HG03045 (cell line): ENCODE measurements at regions not wholly inside any gene's neighbourhood (a gene's known extent, or its start where the extent isn't known, plus 50 kb on each side); places are given as distances from the start of the nearest gene placed in this dataset.

Experiments used
- ATAC-seq: cut with Tn5 transposase; IDR thresholded peaks from one replicate; pipeline ENCODE4 v1.9.1; 2021; ENCODE audit warnings: mild to moderate bottlenecking, moderate library complexity; ENCODE audit not compliant: unreplicated experiment

- no peak for ATAC-seq
Observed at GRCh38 chr18:51397347-51397962, 200.0 kb upstream of the MEX3C start.

GRCh38 chr18:51398104-51398503 lies 200.6 kb upstream of the MEX3C start:
- ATAC-seq = no peak

- no peak for ATAC-seq
Observed at GRCh38 chr18:51399491-51400122, 202.1 kb upstream of the MEX3C start.

- ATAC-seq = no peak
Observed at GRCh38 chr18:51400721-51401120, 203.2 kb upstream of the MEX3C start.

- ATAC-seq = no peak
Observed at GRCh38 chr18:51401912-51402311, 204.4 kb upstream of the MEX3C start.

GRCh38 chr18:51404620-51405019 lies 207.1 kb upstream of the MEX3C start:
- ATAC-seq = no peak

- no peak for ATAC-seq
Observed at GRCh38 chr18:51405683-51406477, 208.4 kb upstream of the MEX3C start.

GRCh38 chr18:51417643-51418483 lies 220.4 kb upstream of the MEX3C start:
- ATAC-seq = no peak

GRCh38 chr18:51425475-51425874 lies 228.0 kb upstream of the MEX3C start:
- no peak for ATAC-seq

GRCh38 chr18:51425889-51426288 lies 228.4 kb upstream of the MEX3C start:
- no peak for ATAC-seq

GRCh38 chr18:51426996-51427395 lies 229.5 kb upstream of the MEX3C start:
- ATAC-seq = no peak

- no peak for ATAC-seq
Observed at GRCh38 chr18:51429644-51430043, 232.2 kb upstream of the MEX3C start.

GRCh38 chr18:51430538-51430937 lies 233.1 kb upstream of the MEX3C start:
- no peak for ATAC-seq

- no peak for ATAC-seq
Observed at GRCh38 chr18:51433296-51433695, 235.8 kb upstream of the MEX3C start.

GRCh38 chr18:51433881-51434280 lies 236.4 kb upstream of the MEX3C start:
- no peak for ATAC-seq

- no peak for ATAC-seq
Observed at GRCh38 chr18:51437280-51438271, 240.1 kb upstream of the MEX3C start.

- no peak for ATAC-seq
Observed at GRCh38 chr18:51438797-51439350, 241.4 kb upstream of the MEX3C start.

- ATAC-seq = no peak
Observed at GRCh38 chr18:51442012-51442411, 244.5 kb upstream of the MEX3C start.

- no peak for ATAC-seq
Observed at GRCh38 chr18:51446571-51447210, 249.2 kb upstream of the MEX3C start.
